GM10248 (cell line): ENCODE measurements at regions not wholly inside any gene's neighbourhood (a gene's known extent, or its start where the extent isn't known, plus 50 kb on each side); places are given as distances from the start of the nearest gene placed in this dataset.

Experiments used
- CTCF ChIA-PET: fragments of 300-600 bp; sonication (Branson Sonifier 250); formaldehyde crosslinking; extraction: SDS; loops from one replicate; lab custom pipeline; 2021; ENCODE audit warnings: antibody characterized with exemption; lab: Yijun Ruan, JAX
- POLR2A ChIA-PET: fragments of 350-650 bp; sonication (Branson Sonifier 250); formaldehyde crosslinking; extraction: SDS; loops from one replicate; lab custom pipeline; 2020; ENCODE audit warnings: antibody characterized with exemption; lab: Yijun Ruan, JAX
- DNase-seq: peaks from one replicate; pipeline ENCODE4 v3.0.0; 2012; ENCODE audit errors: extremely low spot score
- TF ChIP-seq, protein P1 (sequence below): IDR thresholded peaks from 2 replicates; pipeline ENCODE4 v1.5.1; 2012; ENCODE audit warnings: mild to moderate bottlenecking, low read depth; ENCODE audit errors: extremely low read depth, missing control alignments, control extremely low read depth

DNA sequence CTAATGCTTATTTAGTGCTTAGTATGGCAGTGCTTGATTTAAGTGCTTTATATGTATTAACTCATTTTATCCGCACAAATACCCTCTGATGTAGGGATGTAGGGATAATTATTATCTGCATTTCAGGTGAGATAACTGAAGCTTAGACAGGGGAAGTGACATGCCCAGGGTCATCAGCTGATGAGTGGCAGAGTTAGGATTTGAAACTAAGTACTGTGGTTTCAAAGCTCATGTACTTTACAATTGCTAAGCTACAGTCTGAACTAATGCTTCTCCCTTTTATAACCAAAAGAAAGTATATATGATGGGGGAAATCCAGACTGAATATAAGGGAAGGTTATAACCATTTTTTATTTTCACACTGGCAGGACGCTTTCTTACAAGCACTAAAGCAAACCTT is 229.6 kb upstream of the NAV3 start:
- ChIA-PET POLR2A (no interaction called here), CTCF (interaction anchor here (1.2 to 1.6 kb wide), 2 partner anchors 18 to 29 kb away, joined by 3 to 4 read pairs; no protein-coding TSS in a partner anchor)

DNA sequence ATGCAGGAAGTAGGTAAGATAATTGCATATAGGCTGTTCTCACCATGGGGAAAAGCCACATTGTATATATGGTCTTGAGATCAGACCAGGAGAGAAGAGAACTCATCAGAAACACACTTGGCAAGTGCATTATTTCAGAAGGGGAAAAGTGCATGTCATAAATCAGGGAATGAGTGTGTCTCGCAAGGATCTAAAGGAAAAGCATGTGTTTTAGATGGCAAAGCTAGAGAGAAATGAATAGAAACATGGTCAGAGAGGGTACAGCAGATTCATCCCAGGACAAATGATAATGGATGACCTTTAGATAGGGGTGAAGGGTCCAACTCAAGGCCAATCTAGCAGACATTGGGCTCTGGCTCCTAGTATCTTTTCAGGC is 230.2 kb upstream of the NAV3 start:
- ChIA-PET CTCF (interaction anchor here (1.6 kb wide), 1 partner anchor 28 kb away, joined by 4 read pairs; no protein-coding TSS in a partner anchor), POLR2A (no interaction called here)
- DNase-seq: no peak
- TF ChIP-seq, protein P1, sequence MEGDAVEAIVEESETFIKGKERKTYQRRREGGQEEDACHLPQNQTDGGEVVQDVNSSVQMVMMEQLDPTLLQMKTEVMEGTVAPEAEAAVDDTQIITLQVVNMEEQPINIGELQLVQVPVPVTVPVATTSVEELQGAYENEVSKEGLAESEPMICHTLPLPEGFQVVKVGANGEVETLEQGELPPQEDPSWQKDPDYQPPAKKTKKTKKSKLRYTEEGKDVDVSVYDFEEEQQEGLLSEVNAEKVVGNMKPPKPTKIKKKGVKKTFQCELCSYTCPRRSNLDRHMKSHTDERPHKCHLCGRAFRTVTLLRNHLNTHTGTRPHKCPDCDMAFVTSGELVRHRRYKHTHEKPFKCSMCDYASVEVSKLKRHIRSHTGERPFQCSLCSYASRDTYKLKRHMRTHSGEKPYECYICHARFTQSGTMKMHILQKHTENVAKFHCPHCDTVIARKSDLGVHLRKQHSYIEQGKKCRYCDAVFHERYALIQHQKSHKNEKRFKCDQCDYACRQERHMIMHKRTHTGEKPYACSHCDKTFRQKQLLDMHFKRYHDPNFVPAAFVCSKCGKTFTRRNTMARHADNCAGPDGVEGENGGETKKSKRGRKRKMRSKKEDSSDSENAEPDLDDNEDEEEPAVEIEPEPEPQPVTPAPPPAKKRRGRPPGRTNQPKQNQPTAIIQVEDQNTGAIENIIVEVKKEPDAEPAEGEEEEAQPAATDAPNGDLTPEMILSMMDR: no peak

More for the DNA sequence above, 229.6 kb upstream of the NAV3 start:
- no peak for DNase-seq
- TF ChIP-seq, protein P1: no peak

DNA sequence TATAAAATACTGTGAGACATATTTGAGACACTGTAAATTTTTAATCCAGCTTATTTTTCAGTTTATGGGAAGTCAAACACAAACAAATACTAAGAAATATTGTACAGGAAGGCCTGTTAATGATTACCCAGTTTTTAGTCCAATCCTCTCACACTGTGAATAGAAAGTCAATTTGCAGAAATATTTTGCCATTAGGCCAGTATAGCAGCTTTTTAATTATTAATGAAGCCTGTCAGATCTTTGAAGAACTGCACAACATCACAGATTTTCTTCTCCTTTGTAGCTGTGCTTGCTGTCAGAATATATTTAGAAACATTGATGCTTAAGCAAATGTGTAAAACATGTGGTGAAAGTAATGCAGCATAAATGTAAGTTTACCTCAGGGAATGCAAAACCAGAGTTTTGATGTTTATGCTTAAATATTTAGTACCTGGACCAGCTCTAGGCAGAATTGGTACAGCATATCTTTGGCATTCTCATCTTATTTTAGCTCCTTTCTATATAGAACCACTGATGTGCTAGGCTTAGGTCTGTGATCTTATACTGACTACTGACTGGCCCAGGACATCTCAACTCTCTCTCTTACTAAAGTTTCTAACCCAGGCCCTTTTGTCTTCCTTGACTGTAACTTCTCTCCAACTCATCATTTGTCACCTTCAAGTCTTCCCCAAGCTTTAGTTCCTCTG is 230.8 kb upstream of the NAV3 start:
- ChIA-PET POLR2A (no interaction called here), CTCF (interaction anchor here (1.6 kb wide), 1 partner anchor 28 kb away, joined by 4 read pairs; no protein-coding TSS in a partner anchor)
- TF ChIP-seq, protein P1: no peak

DNA sequence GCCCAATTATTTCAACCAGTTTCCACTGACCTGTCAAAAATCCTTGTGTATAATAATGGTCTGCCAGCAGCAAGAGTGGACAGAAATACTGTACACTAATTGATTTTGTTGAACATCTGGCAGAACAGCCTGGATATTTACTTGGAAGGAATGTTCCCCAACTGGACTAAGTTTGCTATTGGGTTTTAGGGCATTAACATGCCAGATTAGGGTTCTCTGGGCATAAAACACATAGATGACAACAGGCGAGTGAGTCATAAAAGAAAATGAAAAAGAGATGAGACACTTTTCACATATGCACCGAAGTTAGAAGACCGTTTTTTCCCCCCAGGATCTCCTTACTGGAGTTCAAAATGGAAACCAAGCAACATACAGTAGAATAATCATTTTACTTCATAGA is 236.3 kb upstream of the NAV3 start:
- ChIA-PET POLR2A (no interaction called here), CTCF (no interaction called here)
- TF ChIP-seq, protein P1: no peak
- DNase-seq: no peak

More for the DNA sequence above, 230.8 kb upstream of the NAV3 start:
- DNase-seq: no peak

DNA sequence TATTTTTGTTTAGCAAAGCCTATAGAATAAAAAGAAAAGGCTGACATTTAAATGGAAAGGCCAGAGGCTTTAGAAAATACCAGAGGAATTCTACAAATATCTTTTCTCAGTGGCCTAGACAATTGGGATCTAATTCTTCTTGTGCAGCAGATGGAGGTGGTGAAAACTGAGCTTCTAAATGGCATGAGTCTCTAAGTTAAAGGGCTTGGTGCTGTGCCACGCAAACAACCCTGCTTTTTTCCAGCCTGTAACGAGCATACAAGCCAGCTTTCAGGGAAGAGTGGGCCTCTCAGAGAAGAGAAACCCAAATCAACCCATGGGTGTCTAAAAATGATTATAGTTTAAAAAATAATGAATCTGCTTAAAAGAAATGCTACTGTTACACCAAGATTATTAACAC is 237.9 kb upstream of the NAV3 start:
- TF ChIP-seq, protein P1: no peak
- no peak for DNase-seq
- POLR2A ChIA-PET: no interaction called here
- CTCF ChIA-PET: interaction anchor here (1.2 kb wide), 2 partner anchors 9 to 12 kb away, joined by 3 to 4 read pairs; no protein-coding TSS in a partner anchor

DNA sequence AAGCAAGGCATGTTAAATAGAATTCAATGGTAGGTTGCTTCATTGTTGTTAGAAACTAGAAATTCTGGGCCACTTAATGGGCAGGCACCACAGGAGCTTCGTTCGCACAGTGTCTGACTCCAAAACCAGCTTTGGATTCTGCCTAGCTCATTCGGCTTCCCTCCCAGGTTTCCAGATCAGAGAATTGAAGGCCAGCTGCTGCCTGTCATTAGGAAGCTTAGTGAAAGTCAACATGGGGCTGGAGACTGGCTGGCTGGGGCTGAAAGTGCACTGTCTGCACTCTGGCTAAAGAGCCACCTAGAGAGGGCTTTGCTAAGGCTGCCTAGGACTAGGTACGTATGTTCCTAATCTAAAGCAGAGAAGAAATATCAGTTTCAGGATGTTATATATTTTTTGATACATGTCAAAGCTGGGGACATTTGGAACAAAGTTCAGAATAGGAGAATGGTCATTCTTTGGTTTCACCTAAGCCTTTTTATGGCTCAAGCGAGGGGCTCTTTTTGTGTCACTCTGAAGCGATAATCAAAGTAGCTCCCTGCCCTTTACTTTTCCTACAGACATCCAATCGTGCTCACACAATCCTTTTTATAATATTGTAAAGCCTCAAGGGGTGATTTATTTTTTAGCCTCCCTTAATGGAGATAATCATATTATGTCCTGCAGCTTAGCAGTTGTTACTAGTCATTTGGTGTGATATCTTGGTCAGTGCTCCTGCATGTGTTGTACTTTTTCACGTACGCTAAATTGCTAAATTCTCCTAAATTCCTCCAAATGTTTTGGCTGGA is 238.5 kb upstream of the NAV3 start:
- TF ChIP-seq, protein P1: no peak
- DNase-seq: no peak
- ChIA-PET POLR2A (no interaction called here), CTCF (no interaction called here)
